SK-N-SH (cell line): ENCODE measurements at regions not wholly inside any gene's neighbourhood (a gene's known extent, or its start where the extent isn't known, plus 50 kb on each side); places are given as distances from the start of the nearest gene placed in this dataset.

Source experiments
- CTCF ChIA-PET: fragments of 300-600, 350-600 bp; formaldehyde crosslinking; extraction: SDS; loops from one replicate; lab custom pipeline; 2021; lab: Yijun Ruan, JAX
- POLR2A ChIA-PET: fragments of 350-600 bp; sonication (Branson Sonifier 250); formaldehyde crosslinking; extraction: SDS; loops from one replicate; lab custom pipeline; 2020; ENCODE audit warnings: antibody characterized with exemption, inconsistent platforms; lab: Yijun Ruan, JAX
- DNase-seq: peaks from one replicate; pipeline ENCODE4 v3.0.0; 2012
- H2AFZ ChIP-seq: fragments of 200-600 bp; sonication (generic); 2 replicates; pipeline ENCODE4 v1.8.1; 2016; ENCODE audit warnings: antibody characterized with exemption, mild to moderate bottlenecking, low read depth
- H3F3A ChIP-seq: fragments of 200-600 bp; sonication (generic); replicated peaks from 2 replicates; pipeline ENCODE3; 2016; ENCODE audit warnings: antibody characterized with exemption, mild to moderate bottlenecking; ENCODE audit not compliant: insufficient read depth
- H3K27ac ChIP-seq, 2 experiments: fragments of 200-500 bp in 1 of 2; fragments of 200-600 bp in 1 of 2; sonication (Bioruptor generic) in 1 of 2; sonication (generic), shearing (Covaris generic) in 1 of 2; 2 replicates each; pipeline versions ENCODE4 v1.5.1 to v1.6.1; 2014 to 2016; ENCODE audit warnings: low read depth in 2 of 2, inconsistent platforms in 1 of 2, low read length in 1 of 2, mild to moderate bottlenecking in 1 of 2, mixed read lengths in 1 of 2
- H3K27me3 ChIP-seq: fragments of 200-600 bp; sonication (generic), shearing (Covaris generic); 2 replicates; pipeline ENCODE4 v1.6.1; 2016; ENCODE audit warnings: mixed run types; ENCODE audit not compliant: insufficient read depth
- H3K36me3 ChIP-seq, 2 experiments: fragments of 200-500 bp in 1 of 2; fragments of 200-600 bp in 1 of 2; sonication (Bioruptor generic) in 1 of 2; sonication (generic) in 1 of 2; replicated peaks in 1 of 2; 2 replicates each; pipeline versions ENCODE3 to v1.5.1; 2014 to 2016; ENCODE audit warnings: low read length in 1 of 2, mild to moderate bottlenecking in 1 of 2; ENCODE audit not compliant: insufficient read depth in 2 of 2, control insufficient read depth in 1 of 2
- H3K4me1 ChIP-seq, 2 experiments: fragments of 200-500 bp in 1 of 2; fragments of 200-600 bp in 1 of 2; sonication (Bioruptor generic) in 1 of 2; sonication (generic), shearing (Covaris generic) in 1 of 2; 2 replicates each; pipeline versions ENCODE4 v1.5.1 to v1.6.1; 2014 to 2016; ENCODE audit warnings: low read depth in 1 of 2, low read length in 1 of 2, mixed run types in 1 of 2; ENCODE audit not compliant: insufficient read depth in 2 of 2, control insufficient read depth in 1 of 2
- H3K4me2 ChIP-seq: fragments of 200-600 bp; sonication (generic), shearing (Covaris generic); 2 replicates; pipeline ENCODE4 v1.6.1; 2017; ENCODE audit warnings: mixed run types
- H3K4me3 ChIP-seq, 2 experiments: fragments of 200-500 bp in 1 of 2; fragments of 200-600 bp in 1 of 2; sonication (Bioruptor generic) in 1 of 2; sonication (generic), shearing (Covaris generic) in 1 of 2; 2 replicates each; pipeline versions ENCODE4 v1.5.1 to v1.8.1; 2014 to 2016; ENCODE audit warnings: low read depth in 2 of 2, inconsistent platforms in 1 of 2, low read length in 1 of 2, mild to moderate bottlenecking in 1 of 2, mixed read lengths in 1 of 2, moderate library complexity in 1 of 2
- H3K79me2 ChIP-seq: fragments of 200-600 bp; sonication (generic); 2 replicates; pipeline ENCODE4 v1.8.1; 2017; ENCODE audit warnings: mild to moderate bottlenecking; ENCODE audit not compliant: insufficient read depth
- H3K9ac ChIP-seq: fragments of 200-600 bp; sonication (generic); 2 replicates; pipeline ENCODE4 v1.6.1; 2017; ENCODE audit warnings: mixed run types
- H3K9me2 ChIP-seq: fragments of 200-600 bp; sonication (generic); 2 replicates; pipeline ENCODE4 v1.6.1; 2017; ENCODE audit warnings: mixed run types
- H3K9me3 ChIP-seq: fragments of 200-600 bp; sonication (generic); 2 replicates; pipeline ENCODE4 v1.6.1; 2017; ENCODE audit warnings: mixed run types, mild to moderate bottlenecking, moderate library complexity
- H4K20me1 ChIP-seq: fragments of 200-600 bp; sonication (generic); 2 replicates; pipeline ENCODE4 v1.6.1; 2017; ENCODE audit warnings: mild to moderate bottlenecking, mixed run types; ENCODE audit not compliant: insufficient read depth
- CHD2 ChIP-seq: fragments of 150-350 bp; IDR thresholded peaks from 2 replicates; pipeline ENCODE4 v1.6.1; 2018; ENCODE audit warnings: low read length; ENCODE audit not compliant: partially characterized antibody
- EP300 ChIP-seq, 2 experiments: IDR thresholded peaks; 2 replicates each; pipeline versions ENCODE4 v1.4.0 to v1.6.1; 2012; ENCODE audit warnings: borderline replicate concordance in 1 of 2, low read depth in 1 of 2, low read length in 1 of 2
- EZH2phosphoT487 ChIP-seq: fragments of 200-600 bp; sonication (generic); IDR thresholded peaks from 2 replicates; pipeline ENCODE4 v1.6.1; 2017; ENCODE audit warnings: low read depth, mixed run types, mild to moderate bottlenecking, antibody characterized with exemption, moderate library complexity, borderline replicate concordance
- FOSL2 ChIP-seq: IDR thresholded peaks from 2 replicates; pipeline ENCODE4 v1.4.0; 2012; ENCODE audit warnings: low read depth, mild to moderate bottlenecking, moderate library complexity, borderline replicate concordance
- FOXJ3 ChIP-seq: sonication (generic); formaldehyde crosslinking; IDR thresholded peaks from 2 replicates; pipeline ENCODE4 v1.5.1; 2020; ENCODE audit warnings: mild to moderate bottlenecking, missing genetic modification reagents
- GATA2 ChIP-seq: sonication (generic); formaldehyde crosslinking; IDR thresholded peaks from 2 replicates; pipeline ENCODE4 v1.5.0; 2020; ENCODE audit warnings: mild to moderate bottlenecking, missing genetic modification reagents
- JUND ChIP-seq: IDR thresholded peaks from 2 replicates; pipeline ENCODE4 v1.4.0; 2012
- MAX ChIP-seq: IDR thresholded peaks from 2 replicates; pipeline ENCODE4 v1.4.0; 2012; ENCODE audit warnings: low read depth
- MEF2A ChIP-seq: IDR thresholded peaks from 2 replicates; pipeline ENCODE4 v1.4.0; 2012; ENCODE audit warnings: low read depth, borderline replicate concordance
- MXI1 ChIP-seq: IDR thresholded peaks from 2 replicates; pipeline ENCODE4 v1.6.1; 2012; ENCODE audit warnings: mild to moderate bottlenecking, low read depth, low read length, improper control_type of control experiment
- NRF1 ChIP-seq: IDR thresholded peaks from 2 replicates; pipeline ENCODE4 v1.6.1; 2012; ENCODE audit warnings: low read depth, mild to moderate bottlenecking, low read length
- POLR2AphosphoS5 ChIP-seq: IDR thresholded peaks from 2 replicates; pipeline ENCODE4 v1.6.1; 2012; ENCODE audit warnings: low read depth, low read length
- RAD21 ChIP-seq: IDR thresholded peaks from 2 replicates; pipeline ENCODE4 v1.6.1; 2012; ENCODE audit warnings: mild to moderate bottlenecking, low read length
- REST ChIP-seq: IDR thresholded peaks from 2 replicates; pipeline ENCODE4 v1.6.1; 2012; ENCODE audit warnings: mild to moderate bottlenecking, low read depth, low read length, moderate library complexity
- RFX5 ChIP-seq: IDR thresholded peaks from 2 replicates; pipeline ENCODE4 v1.6.1; 2012; ENCODE audit warnings: mild to moderate bottlenecking, improper control_type of control experiment, low read length
- RXRA ChIP-seq: IDR thresholded peaks from 2 replicates; pipeline ENCODE4 v1.4.0; 2012; ENCODE audit warnings: low read depth, mild to moderate bottlenecking, borderline replicate concordance
- SIN3A ChIP-seq: IDR thresholded peaks from 2 replicates; pipeline ENCODE4 v1.6.1; 2012; ENCODE audit warnings: low read depth, mild to moderate bottlenecking, low read length, moderate library complexity, borderline replicate concordance
- TAF1 ChIP-seq: IDR thresholded peaks from 2 replicates; pipeline ENCODE4 v1.6.1; 2012; ENCODE audit warnings: low read depth, mild to moderate bottlenecking, low read length, moderate library complexity, borderline replicate concordance
- TCF12 ChIP-seq: IDR thresholded peaks from 2 replicates; pipeline ENCODE4 v1.4.0; 2012
- USF1 ChIP-seq: IDR thresholded peaks from 2 replicates; pipeline ENCODE4 v1.4.0; 2012; ENCODE audit warnings: low read depth, borderline replicate concordance
- YY1 ChIP-seq: IDR thresholded peaks from 2 replicates; pipeline ENCODE4 v1.4.0; 2012; ENCODE audit warnings: low read depth, mild to moderate bottlenecking
- ZBTB33 ChIP-seq: IDR thresholded peaks from 2 replicates; pipeline ENCODE4 v1.4.0; 2012; ENCODE audit warnings: low read depth, borderline replicate concordance
- WGBS: methylation state at CpG from one replicate; pipeline ENCODE4 v1.1.6; 2017; ENCODE audit warnings: low lambda C conversion rate; 5-methylcytosine and 5-hydroxymethylcytosine counted together

GRCh38 chr1:244349581-244350001 is 102.1 kb downstream of the ADSS2 start (continued):
- TF ChIP-seq REST (no peak), FOSL2 (peak; percentile 80), TCF12 (peak; percentile 82), YY1 (0 out of 2 replicates have a peak, but pooled peaks have one; percentile 10), NRF1 (no peak), EZH2phosphoT487 (no peak), JUND (peak; percentile 88), TAF1 (no peak)
- TF ChIP-seq, all 33 proteins: peak for 15

- H3K9me2 ChIP-seq, result no peaks in the 10 kb centered on the region
- peak overlapping the region; percentile 77 for H3K4me2 ChIP-seq
- 0 out of 4 replicates have a peak overlapping the region, but pooled peaks of 1 of the 2 experiments have one; percentile 34 for H3K4me3 ChIP-seq
- no peaks in the 10 kb centered on the region for H3K36me3 ChIP-seq
- no peaks in the 10 kb centered on the region for H3K27me3 ChIP-seq
- no peaks in the 10 kb centered on the region for H4K20me1 ChIP-seq
- peak overlapping the region; percentile 65; the same call in 1 of the 2 replicates for H3K9ac ChIP-seq
- H3K9me3 ChIP-seq, result no peaks in the 10 kb centered on the region
- no peak for DNase-seq
- H3K4me1 ChIP-seq, result peaks cover 2 to 36% of the 10 kb centered on the region in 2 experiments; a peak in 3 of 4 replicates
- CTCF ChIA-PET, result no interaction called here
- H3F3A ChIP-seq, result peaks cover 35% of the 10 kb centered on the region
- H3K27ac ChIP-seq, result peak overlapping the region; percentile 89 to 100; a peak in 3 of 4 replicates
- peak overlapping the region; percentile 74; the same call in 1 of the 2 replicates for H2AFZ ChIP-seq
- H3K79me2 ChIP-seq, result no peaks in the 10 kb centered on the region
- WGBS, result 85% methylated on average over 6 of the region's 6 CpGs
- POLR2A ChIA-PET, result no interaction called here
- TF ChIP-seq REST (no peak), POLR2AphosphoS5 (no peak), MEF2A (no peak), USF1 (no peak), RFX5 (no peak), MAX (no peak), ZBTB33 (no peak), CHD2 (no peak), GATA2 (CRISPR knock-in tag) (no peak), RAD21 (no peak), EP300 (IDR thresholded peaks at IDR 0.05; ENCODE audit: borderline replicate concordance in 1 of 2, low read depth in 1 of 2, low read length in 1 of 2) (no peak), RXRA (no peak), MXI1 (no peak), SIN3A (no peak), FOXJ3 (no peak), TCF12 (no peak)
Observed at GRCh38 chr1:244350027-244350426, 101.7 kb downstream of the ADSS2 start.
